LNCAP (cell line): ENCODE measurements at regions not wholly inside any gene's neighbourhood (a gene's known extent, or its start where the extent isn't known, plus 50 kb on each side); places are given as distances from the start of the nearest gene placed in this dataset.

ENCODE experiments used
- TF ChIP-seq, protein P1 (sequence below): fragments of 450-650 bp; IDR thresholded peaks from 2 replicates; pipeline ENCODE4 v1.5.1; 2017; ENCODE audit warnings: mild to moderate bottlenecking

DNA sequence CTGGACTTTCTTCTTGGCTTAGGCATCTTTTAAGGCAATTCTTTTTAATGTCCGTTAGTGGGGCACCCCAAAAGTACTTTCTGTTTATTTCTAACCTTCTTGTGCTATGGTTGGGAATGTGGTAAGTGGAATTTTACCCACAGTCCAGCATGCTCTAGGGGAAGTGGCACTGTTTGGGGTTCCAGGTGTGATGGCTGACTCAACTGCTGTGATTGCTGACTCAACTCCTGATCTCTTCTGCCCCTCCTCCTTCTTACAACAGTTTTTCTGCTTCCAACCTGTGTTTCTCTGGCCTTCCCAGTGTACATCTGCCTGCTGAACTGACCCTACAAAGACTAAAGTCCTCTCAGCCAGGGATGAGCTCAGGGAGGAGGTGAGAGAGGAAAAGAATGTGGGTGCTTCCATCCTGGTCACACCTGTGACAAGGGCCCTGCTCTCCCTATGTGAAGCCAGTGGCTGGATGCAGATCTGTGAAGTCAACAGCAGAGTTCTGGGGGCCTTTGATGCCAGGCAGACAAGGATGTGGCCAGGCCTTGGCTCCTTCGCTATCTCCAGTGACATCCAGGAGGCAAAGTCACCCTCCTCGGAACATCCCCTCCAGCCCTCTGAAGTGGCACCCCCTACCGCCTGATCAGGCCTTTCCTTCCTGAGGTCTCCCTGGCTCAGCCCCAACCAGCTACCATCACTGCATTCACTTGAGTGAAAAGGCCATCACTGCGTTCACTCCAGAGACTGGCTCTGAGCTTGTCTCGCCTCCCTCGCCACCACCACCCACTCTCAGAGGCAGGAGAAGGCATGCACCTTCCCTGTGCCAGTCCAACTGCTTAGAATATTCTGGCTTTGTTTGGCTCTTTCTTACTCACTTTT, 72.2 kb downstream of the C5orf15 start:
- TF ChIP-seq, protein P1, sequence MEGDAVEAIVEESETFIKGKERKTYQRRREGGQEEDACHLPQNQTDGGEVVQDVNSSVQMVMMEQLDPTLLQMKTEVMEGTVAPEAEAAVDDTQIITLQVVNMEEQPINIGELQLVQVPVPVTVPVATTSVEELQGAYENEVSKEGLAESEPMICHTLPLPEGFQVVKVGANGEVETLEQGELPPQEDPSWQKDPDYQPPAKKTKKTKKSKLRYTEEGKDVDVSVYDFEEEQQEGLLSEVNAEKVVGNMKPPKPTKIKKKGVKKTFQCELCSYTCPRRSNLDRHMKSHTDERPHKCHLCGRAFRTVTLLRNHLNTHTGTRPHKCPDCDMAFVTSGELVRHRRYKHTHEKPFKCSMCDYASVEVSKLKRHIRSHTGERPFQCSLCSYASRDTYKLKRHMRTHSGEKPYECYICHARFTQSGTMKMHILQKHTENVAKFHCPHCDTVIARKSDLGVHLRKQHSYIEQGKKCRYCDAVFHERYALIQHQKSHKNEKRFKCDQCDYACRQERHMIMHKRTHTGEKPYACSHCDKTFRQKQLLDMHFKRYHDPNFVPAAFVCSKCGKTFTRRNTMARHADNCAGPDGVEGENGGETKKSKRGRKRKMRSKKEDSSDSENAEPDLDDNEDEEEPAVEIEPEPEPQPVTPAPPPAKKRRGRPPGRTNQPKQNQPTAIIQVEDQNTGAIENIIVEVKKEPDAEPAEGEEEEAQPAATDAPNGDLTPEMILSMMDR: no peak

DNA sequence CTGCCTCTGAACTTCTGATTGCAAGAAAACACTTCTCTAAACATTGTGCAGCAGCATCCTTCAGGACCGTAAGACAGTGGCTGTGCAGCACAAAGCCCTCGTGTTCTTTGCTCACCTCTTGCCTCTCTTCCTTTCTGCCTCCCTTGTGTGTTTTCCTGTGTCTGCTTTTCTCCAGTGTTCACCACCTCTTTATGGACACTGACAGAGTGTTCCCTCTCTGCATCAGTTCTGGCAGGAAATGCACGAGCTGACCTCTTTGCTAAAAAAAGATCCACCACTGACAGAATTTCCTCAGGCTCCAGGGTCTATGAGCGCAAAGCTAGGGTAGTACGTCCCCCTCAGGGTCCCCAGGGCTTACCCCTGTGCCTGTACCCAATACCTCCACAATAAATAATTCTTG, 74.3 kb downstream of the C5orf15 start:
- TF ChIP-seq, protein P1: no peak

- TF ChIP-seq, protein P1: no peak
Observed at GRCh38 chr5:133892774-133893173, 75.7 kb downstream of the C5orf15 start.

GRCh38 chr5:133892306-133892705, 76.1 kb downstream of the C5orf15 start:
- TF ChIP-seq, protein P1: no peak

GRCh38 chr5:133891390-133891789, 77.0 kb downstream of the C5orf15 start:
- TF ChIP-seq, protein P1: no peak

GRCh38 chr5:133890776-133891280, 77.6 kb downstream of the C5orf15 start:
- TF ChIP-seq, protein P1: no peak

DNA sequence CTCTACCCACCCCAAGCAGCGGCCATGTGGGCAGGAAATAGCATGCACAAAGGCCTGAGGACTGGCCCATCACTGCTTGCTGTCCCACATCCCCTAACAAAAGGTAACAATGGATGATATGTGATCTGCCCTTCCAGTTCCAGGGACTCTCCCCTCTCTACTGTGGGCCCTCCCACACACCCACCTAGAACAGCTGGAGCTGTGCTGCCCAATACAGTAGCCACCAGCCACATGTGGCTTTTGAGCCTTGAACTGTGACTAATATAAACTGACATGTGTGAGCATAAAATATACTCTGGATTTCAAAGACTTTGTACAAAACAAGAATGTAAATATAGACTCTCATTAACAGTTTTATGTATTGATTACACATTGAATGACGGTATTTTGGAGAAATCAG, 78.1 kb downstream of the C5orf15 start:
- TF ChIP-seq, protein P1: no peak
